GM04504 (cell line): ENCODE measurements at regions not wholly inside any gene's neighbourhood (a gene's known extent, or its start where the extent isn't known, plus 50 kb on each side); places are given as distances from the start of the nearest gene placed in this dataset.
A peak's percentile ranks its signal among the peaks of the same experiment; 100 is the strongest.

Experiments
- DNase-seq: peaks from one replicate; pipeline ENCODE4 v3.0.0-alpha.2; 2012; ENCODE audit warnings: low read depth

DNA sequence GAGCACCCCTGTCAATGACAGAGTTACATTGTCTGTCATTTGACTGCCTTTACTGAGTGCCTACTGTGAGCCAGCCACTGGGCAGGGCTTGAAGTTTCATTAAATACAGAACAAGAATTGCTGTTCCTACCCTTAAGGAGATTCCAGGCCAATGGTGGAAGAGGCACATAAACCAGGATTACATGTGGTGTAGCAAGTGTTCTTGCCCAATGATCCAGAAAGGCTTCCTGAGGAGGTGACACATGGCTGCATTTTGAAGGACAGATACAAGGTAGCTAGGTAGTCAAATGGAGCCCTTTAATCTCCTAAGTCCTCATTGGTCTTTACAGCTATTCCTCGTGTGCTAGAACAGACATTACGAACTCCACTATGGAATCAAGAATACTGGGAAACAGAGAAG lies 312.7 kb downstream of the ETAA1 start:
- DNase-seq, result no peak

DNA sequence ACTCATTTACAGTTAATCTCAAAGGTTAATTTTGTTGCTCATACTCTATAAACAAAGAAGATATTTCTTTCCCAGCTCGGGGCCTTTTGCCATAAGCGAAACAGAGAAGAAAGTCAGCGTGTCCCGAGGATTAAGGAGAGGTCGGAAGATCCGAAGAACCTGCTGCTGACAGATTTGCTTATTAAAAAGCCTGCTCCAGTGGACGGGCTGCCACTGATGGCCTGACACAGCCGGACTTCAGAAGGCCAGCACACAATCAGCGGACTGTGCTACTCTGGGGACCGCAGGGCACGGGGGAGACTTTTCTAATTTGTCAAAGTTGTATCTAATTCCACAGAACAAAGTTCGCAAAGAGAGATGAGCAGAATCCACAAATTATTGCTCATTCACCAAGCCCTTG lies 315.4 kb downstream of the ETAA1 start:
- no peak for DNase-seq

DNA sequence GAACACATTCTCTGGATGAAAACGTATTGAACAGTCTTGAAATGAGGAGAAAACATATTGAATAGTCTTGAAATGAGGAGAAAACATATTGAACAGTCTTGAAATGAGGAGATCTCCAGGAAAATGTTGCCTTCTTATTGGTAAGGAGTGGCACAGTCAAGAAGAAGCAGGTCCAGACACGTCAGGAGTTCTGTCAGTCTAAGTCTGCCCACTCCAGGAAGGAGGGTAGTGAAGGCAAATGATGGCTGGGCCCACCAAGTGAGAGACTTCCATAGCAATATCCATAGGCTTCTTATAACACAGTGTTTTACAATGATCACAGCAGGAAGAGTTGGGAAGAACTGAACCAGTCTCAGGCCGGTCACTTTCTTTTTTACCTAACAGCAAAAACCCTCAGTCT lies 316.2 kb downstream of the ETAA1 start:
- DNase-seq, result no peak

DNA sequence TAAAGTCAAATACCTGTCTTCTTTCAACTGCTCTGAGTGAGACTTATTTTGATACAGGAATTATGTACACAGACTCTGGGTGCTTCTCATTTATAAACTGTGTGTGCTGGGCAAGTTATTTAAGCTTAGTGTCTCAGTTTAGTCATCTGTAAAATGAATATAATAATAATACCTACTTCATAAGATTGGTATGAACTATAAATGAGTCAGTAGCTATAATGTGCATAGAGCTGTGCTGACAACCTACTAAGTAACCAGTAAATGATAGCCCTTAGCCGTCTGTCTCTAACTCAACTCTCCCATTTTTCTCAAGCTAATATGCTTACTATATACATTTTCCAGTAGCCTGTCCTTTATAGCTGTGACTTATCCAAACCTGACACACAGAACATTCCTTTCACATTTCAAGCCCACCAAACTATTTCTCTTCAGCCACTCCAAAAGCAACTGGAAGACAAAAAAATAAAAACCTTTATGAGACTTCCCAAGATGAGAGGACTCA lies 319.8 kb downstream of the ETAA1 start:
- no peak for DNase-seq

DNA sequence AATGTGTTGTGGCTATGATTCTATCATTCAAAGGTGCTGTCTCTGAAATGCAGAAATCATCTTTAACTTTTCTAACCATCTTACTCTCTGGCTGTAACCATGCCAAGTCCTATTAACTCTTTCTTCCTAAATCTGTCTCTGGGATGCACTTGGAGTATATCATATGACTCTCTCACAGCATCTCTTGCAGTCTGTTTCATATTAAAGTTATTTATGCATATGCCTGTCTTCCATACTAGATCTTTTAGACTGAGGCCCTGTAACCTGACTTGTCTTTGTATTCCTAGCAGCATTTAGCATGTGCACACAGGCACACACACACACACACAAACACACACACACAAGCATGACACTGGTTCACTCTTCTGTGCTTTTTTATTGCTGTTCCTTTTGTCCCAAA lies 320.6 kb downstream of the ETAA1 start:
- no peak for DNase-seq

DNA sequence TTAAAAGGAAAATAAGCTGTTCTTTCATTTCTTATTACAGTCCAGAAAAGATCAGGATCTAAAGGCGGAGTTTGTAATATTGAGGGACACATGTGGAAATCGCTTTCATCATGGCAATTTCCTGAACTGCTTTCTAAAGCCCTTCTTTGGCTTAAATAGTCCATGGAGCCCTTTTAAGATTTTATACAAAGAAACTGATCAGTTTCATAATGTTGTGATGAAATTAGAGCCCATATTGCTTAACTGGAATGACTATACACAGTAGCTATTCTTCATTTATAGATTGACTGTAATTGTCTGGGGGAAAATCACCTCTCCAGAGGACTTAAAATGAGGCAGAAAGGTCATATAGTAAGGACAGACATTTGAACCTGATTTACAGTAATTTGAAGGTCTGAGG lies 322.2 kb downstream of the ETAA1 start:
- no peak for DNase-seq

DNA sequence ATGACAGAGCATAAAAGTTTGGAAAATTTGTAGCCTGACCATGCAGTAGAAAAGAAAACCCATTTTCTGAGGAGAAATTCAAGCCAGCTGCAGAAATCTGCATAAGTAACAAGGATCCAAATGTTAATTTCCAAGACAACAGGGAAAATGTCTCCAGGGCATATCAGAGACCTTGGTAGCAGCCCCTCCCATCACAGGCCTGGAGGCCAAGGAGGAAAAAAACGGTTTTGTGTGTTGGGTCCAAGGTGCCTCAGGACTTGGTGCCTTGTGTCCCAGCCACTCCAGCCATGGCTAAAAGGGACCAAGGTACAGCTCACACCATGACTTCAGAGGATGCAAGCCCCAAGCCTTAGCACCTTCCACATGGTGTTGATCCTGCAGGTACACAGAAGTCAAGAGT lies 324.4 kb downstream of the ETAA1 start:
- no peak for DNase-seq

DNA sequence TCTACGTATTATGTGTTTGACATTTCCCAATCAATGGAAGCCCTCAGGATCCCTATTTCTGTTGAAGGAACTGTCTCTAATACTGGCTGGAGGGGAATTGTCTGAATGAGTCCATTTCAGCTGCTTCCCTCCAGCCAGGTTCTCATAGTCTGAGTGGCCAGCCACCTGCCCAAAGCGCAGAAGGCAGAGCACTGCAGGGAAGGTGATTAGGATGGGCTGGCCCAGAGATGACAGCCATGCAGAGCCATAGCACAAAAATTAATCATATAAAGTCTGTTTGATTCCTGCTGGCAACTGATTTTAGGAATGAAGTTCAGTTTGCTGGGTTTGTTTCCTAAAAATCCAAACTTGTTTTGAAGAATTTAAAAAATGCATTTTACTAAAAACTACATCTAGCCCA lies 327.1 kb downstream of the ETAA1 start:
- DNase-seq, result no peak

DNA sequence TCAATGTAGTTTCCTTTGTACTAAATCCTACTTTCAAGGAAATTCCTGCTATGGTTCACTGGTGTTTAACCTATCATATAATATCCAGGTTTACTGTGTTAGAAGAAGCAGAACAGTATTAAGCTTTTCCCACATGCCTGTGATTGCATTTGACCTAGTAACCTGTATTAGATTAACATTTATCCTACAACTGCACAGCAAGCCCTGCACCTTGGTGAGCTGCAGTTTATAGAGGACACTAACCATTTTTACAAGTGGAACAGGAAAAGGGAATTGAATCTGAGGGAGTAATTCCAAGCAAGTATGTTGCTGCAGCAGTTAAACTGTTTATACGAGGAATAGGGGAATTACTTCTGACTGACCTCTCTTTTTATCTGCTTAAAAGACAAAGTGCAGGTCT lies 328.6 kb downstream of the ETAA1 start:
- DNase-seq, result no peak

DNA sequence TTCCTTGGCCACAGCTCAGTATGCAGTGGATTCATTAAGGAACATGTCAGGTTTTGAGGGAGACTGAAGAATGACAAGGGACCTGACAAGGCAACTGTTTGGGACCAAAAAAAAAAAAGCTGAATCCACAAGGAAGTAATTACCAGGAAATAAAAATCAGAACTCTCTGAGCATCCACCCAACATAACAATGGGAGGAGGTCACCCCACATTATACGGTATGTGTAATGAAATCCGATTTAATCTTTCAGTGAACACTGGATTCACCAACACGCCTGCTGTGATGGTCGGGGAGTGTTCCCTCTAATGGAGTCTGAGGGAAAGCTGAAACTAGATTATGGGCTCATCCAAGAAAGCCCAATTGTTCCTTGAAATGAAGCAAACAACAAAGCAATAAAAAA lies 329.3 kb downstream of the ETAA1 start:
- DNase-seq, result no peak

DNA sequence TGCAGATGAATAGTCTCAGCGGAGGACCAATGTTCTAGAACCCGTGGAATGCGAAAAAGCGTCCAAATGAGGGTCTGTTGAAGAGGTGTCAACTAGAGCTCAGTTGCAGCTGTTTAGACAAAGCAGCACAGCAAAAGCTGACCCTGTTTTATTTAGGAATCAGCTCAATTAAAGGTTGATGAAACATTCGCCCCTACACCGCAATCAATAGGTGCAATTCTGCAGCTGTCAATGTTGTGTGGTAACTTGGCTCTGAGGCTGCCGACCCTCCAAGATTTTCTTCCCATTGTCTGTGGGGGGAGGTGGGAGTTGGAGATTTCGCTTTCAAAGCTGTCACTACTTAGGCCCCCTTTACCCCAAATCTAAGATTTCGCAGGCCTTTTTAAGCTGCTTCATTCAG lies 330.0 kb downstream of the ETAA1 start:
- DNase-seq, result no peak

DNA sequence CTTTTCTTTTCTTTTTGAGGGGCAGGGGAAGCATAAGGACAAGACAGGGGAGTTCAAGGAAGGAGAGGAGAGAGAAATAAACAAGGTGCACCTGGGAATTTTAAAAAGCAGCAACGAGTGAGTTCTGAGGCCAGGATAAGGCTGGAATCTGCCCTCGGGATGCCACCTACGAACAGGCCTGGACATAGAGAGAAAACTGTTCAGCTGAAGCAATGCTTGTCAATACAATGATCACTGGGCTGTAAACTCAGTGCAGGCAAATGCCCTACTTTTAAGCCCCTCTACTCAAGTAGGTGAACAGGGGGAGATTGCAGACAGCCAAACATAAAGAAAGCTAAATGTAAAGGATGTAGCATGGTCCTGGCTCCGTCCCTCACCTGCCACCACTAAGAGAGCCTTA lies 330.5 kb downstream of the ETAA1 start:
- DNase-seq, result no peak

DNA sequence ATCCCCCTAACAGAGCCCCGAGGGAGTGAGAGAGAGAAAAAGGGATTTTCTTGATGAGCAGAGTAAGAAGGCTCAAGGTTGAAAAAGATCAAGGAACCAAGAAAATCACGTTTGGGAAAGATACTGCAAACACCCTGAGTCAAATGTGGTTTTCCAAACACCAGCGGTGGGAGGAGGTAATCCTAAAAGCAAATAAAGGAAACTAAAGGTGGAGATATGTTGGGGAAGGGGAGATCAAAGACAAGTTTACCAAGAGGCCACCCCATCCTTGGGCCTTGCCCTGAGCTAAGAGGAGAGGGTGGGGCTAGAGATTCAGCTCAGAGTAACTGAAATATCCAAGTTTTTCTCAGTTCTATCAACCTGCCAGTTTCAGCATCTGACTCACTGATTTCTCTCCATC lies 332.3 kb downstream of the ETAA1 start:
- no peak for DNase-seq

DNA sequence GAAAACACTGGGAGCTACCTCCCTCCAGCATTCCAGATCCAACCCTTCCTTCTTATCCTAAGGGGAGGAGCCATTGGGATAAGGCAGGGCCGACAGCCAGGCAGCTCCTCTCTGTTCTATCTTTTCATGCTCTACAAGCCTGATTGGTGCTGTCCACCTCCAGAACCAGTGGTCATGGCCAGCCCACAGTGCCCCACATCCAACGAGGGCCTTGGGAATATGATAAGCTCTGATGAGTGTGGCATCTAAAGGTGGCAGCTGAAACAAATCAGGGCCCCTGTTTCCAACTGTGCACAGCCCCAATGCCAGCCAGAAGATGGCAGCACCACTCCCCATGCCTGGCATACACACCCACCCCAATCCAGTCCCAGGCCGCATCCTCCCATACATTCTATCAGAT lies 329.3 kb downstream of the C1D start:
- DNase-seq, result no peak

DNA sequence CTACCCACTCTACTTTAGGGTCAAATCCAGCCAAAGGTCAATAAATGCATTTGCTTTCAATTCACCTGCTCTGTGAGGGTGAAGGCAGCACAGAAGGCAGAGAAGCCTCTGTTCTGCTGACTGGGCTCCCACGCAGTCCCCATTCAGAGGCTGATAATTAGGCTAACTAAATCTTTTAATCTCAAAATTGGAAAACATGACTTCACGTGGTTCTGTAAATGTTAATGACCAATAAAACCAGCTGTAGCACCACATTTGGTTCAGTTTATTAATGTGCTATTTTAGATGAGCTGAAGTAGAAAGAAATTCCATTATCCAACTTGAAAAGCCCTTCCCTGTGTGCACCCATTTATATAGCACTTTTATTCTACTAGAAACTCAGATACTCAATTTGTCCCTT lies 310.6 kb downstream of the C1D start:
- DNase-seq, result no peak

DNA sequence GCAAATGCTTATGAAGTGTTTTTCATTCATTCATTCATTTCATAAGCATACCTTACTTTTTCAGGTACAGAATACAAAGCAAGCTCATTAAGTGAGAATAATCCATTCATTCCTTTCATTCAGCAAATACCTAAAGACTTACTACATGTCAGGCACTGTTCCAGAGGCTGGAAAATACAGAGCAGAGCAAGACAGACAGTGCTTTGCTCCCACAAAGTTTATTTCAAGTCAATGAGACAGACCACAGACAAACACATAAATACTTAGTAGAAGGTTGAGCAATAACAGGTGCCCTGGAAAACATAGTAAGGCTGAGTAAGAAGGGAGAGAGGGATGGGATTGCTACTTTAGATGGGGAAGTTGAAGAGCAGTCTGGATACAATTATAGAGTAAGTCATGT lies 309.8 kb downstream of the C1D start:
- peak; percentile 60 for DNase-seq

DNA sequence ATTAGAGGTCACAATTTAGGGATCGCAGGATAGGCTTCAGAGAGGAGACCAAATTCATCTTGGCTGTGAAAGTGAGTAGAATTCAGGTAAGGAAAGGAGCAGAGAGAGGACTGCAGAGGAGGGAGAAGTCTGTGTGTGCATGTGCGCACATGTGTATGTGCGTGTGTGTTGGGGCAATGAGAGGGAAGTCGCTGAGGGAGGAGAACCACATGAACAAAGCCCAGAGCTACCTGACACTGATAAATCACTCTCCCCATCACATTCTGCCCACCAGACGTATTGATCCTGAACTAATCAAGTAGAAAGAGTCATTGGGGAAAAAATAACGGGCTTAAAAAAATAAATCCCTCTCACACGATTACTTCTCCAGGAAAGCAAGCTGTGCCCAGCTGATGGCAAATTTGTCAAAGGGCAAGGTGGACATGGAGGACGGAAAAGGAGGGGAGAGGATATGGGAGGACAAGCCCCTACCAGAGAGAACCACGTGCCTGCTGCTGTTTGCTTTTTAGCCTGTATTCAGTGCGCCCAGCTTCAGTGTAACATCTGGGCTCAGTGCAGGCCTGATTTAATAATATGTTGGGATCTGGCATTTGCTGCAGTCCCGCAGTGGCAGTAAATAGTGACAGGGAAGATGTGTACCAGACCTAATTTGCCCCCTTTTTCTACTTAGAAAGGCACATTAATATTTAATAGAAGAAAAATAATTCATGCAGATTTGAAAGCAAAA lies 307.5 kb downstream of the C1D start:
- no peak for DNase-seq

DNA sequence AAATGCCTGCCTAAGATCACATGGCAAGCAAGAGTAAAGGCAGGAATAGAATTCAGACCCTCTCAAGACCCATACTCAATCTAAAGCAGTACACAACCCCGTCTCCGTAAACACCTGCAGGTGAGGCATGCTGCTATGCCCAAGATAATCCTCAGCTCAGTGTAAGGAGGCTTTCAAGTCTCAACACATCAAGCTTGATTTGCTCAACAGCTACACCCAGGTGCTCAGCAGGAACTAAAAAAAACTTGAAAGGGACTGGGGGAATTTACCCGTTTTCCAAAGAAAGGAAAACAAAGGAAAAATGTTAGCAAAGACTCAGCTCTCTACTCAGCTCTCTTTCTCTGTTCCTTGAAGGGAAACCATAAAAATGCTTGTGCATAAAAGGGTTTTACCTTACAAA lies 301.8 kb downstream of the C1D start:
- no peak for DNase-seq

DNA sequence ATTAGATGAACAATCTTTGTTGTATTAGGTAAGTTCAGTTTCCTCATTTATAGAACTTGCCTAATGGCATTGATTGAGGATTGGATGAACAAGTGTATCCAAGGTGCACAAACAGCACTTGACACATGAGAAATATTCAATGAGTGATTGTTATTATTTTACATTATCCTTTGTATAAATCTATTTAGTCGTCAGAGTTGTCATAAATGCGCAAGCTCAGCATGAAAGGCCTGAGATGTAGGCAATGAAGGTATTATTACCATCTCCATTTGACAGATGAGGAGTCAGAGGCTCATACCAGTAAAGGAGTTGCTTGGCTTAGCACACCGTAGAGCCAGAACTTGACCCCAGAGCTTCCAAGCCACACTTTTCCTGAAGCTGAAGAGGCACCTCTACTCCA lies 291.4 kb downstream of the C1D start:
- no peak for DNase-seq

DNA sequence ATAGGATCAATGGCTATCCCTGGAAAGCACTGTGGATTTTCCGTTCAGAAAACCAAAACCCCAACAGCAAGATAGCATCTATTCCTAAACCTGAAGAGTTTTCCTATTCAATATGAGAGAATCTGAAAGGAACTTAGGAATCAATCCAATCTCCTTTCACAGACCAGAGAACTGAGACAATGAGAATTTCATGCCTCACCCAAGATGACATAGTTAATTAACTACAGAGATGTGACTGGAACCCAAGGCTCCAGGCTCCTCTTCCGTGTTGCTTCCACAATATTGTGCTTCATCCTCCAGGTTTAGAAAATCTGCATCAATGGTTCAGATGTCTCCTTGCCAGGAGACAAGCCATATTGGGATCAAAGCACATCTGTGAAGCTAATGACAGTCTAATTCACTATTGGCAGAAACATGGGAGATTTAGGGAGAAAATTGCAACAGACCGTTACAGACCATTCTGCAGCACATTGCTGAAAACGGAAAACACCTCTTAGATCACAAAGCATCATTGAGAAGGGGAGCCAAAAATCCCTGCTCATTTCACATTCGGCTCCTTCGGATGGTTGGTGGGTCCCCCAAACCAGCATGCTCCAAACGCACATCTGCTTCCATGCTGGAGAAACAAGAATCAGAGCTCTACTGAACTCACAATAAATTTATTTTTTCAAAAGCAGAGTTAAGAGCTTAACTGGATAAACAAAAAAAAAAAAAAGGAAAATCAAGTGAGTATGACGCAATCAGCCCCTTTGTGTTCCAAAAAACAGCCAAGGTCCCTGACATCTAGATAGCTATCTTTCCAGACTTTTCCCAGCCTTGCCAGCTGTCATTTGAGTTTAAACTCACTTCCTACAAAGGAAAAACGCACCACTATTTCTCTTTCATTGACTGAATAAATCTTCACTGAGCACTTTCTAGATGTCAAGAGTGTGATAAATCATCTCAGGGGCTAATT lies 290.3 kb downstream of the C1D start:
- DNase-seq, result no peak

DNA sequence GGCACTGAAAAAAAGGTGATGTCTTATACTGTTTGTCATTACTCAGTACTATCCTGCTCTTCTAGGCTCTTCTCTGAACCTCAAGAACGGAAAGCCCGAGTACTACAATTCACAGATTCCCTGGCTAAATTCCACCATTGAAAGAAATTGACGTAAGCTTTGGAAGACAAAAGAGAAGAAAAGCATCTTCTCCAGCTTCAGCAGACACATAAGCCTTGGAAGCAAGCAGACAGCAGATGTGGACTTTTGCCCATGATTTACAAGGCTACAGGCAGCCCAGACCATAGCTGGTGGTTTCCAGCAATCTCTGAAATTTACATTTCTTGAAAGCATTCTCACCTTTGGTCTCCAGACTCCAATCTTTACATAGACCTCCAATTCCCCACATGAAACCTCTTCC lies 289.0 kb downstream of the C1D start:
- no peak for DNase-seq

DNA sequence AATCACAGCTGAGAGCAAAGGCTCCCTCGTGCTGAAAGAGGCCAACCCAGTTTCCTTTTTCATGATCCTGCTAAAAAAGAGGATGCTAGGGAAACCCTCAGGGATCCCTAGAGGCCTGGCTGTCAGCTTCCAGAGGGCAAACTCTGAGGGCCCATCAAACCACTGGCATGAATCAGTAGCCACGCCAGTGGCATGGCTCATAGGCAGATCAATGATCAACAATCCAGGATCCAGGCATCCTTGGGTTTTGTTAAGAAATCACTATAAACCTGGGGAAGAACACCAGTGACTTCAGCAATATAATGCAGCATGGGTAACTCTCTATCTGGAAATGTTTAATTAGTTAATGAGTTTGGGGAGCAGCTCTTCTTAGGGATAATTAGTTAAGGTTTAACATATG lies 286.5 kb downstream of the C1D start:
- no peak for DNase-seq

DNA sequence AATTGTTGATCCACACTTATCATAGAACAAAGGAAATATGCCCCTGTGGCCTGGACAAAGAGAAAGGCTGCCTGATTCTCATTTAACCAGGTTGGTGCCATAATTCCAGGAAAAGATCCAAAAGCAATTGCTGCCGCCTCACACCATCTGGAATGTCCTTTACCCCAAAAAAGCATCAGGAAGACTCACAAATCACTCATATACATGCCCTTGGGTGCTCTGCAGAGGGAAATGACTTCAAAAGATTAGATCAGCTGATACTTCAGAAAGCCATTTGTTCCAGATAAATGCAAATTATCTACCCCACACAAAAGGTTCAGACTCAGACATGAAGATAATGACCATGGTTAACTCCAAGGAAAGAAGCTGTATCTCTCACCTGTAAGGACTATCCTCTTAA lies 285.8 kb downstream of the C1D start:
- DNase-seq, result no peak
